HG02852 (cell line): ENCODE measurements at regions not wholly inside any gene's neighbourhood (a gene's known extent, or its start where the extent isn't known, plus 50 kb on each side); places are given as distances from the start of the nearest gene placed in this dataset.
"Not testable (repeated sequence)": the region's sequence is repeated elsewhere in the genome, so short reads cannot be mapped to it uniquely, and the experiment has no call there.

Source experiments
- ATAC-seq: cut with Tn5 transposase; IDR thresholded peaks from one replicate; pipeline ENCODE4 v1.9.1; 2021; ENCODE audit warnings: mild to moderate bottlenecking, moderate library complexity; ENCODE audit not compliant: unreplicated experiment

GRCh38 chr12:73452672-73453469 lies 1084.8 kb upstream of the ATXN7L3B start:
- no peak for ATAC-seq

DNA sequence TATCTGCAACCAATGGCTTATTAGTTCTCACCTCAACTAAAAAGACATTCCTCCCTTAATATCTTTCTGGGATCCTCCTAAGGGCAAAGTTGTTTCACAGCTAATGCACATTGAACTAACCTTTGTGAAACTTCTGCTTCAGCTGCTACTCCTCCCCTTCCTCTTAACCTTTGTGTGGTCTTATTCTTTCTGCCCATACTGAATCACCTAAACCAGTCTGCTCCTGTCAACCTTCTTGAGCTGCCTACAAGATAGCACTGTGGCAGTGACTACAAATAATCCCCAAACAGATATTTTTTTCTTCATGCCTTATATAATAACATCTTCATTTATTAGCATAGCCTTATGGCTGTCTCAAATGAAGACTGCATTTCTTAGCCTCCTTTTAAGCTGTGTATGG lies 1077.4 kb upstream of the ATXN7L3B start:
- no peak for ATAC-seq

DNA sequence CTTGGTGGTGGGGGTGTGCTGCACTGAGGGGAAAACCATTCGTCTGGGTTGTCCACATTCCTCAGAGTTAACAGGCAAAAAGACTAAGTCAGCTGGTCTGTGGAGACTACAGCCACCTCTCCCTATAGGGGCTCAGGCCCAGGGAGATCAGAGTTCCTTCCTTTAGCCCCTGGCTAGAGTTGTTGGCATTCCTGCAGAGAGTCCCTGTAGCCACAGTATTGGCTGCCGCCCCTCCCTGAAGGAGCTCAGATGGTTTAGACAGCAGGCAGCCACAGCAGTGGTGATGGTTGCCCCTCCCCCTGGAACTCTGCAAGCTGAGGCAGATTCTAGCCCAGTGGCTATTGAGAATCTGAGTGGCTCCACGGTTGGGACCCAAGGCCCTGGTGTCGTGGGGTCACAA lies 1072.5 kb upstream of the ATXN7L3B start:
- ATAC-seq = no peak

DNA sequence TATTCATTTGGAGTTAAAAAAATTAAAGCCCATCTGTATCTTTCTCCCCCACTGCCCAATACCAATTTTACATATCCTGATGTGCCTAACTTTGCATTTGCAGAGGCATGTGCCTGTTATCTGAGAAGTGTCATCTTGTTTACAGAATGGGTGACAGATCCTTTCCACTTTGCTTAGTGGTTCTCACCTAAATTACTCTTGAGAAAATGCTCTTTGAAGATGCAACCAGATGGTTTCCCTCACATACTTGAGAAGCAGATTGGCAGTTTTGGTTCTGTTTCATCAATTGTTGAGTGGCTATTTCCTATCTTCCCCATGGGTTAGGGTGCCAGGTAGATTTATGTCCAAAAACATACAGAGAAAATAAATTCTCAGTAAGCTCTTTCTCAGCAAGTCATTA lies 1051.4 kb upstream of the ATXN7L3B start:
- ATAC-seq = no peak

- ATAC-seq = no peak
These were observed 1031.0 kb upstream of the ATXN7L3B start for GRCh38 chr12:73506611-73507010.

GRCh38 chr12:73514672-73515071 lies 1023.0 kb upstream of the ATXN7L3B start:
- no peak for ATAC-seq

- no peak for ATAC-seq
These were observed 1019.8 kb upstream of the ATXN7L3B start for GRCh38 chr12:73517859-73518258.

DNA sequence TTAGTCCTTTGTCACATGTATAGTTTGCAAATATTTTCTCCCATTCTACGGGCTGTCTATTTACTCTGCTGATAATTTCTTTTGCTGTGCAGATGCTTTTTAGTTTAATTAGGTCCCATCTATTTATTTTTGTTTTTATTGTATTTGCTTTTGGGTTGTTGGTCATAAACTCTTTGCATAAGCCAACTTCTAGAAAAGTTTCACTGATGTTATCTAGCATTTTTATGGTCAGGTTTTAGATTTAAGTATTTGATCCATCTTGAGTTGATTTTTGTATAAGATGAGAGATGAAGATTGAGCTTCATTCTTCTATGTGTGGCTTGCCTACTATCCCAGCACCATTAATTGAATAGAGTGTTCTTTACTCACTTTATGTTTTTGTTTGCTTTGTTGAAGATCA lies 1008.4 kb upstream of the ATXN7L3B start:
- no peak for ATAC-seq

- ATAC-seq = no peak
These were observed 1007.7 kb upstream of the ATXN7L3B start for GRCh38 chr12:73529954-73530353.

GRCh38 chr12:73531752-73532151 lies 1005.9 kb upstream of the ATXN7L3B start:
- no peak for ATAC-seq

GRCh38 chr12:73547421-73547820 lies 990.2 kb upstream of the ATXN7L3B start:
- ATAC-seq = no peak

GRCh38 chr12:73585136-73585535 lies 952.5 kb upstream of the ATXN7L3B start:
- ATAC-seq = no peak

GRCh38 chr12:73589220-73589619 lies 948.4 kb upstream of the ATXN7L3B start:
- no peak for ATAC-seq

- ATAC-seq = no peak
These were observed 939.0 kb upstream of the ATXN7L3B start for GRCh38 chr12:73598626-73599025.

DNA sequence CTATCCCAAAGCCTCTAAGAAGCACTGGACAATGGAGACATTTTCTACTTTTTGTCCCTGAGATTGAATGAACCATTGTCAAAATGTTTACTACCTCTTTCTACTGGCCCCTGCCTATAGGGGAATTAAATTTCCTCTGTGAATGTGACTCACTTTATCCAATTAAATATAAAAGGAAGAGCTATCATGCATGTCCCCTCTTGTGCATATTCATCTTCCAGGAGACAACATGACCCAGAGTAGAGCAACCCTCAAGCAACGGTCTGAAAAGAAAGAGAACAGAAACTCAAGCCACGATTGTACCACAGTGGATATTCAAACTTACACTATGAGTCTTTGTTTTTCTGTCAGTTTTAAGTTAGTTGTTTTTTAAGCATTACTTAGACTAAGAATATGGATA lies 938.4 kb upstream of the ATXN7L3B start:
- ATAC-seq = no peak

- not testable (repeated sequence) for ATAC-seq
These were observed 931.7 kb upstream of the ATXN7L3B start for GRCh38 chr12:73605925-73606324.

GRCh38 chr12:73612551-73612950 lies 925.1 kb upstream of the ATXN7L3B start:
- no peak for ATAC-seq

- no peak for ATAC-seq
These were observed 914.2 kb upstream of the ATXN7L3B start for GRCh38 chr12:73623421-73623820.

GRCh38 chr12:73625226-73625625 lies 912.4 kb upstream of the ATXN7L3B start:
- no peak for ATAC-seq

GRCh38 chr12:73629171-73629570 lies 908.5 kb upstream of the ATXN7L3B start:
- ATAC-seq = no peak

DNA sequence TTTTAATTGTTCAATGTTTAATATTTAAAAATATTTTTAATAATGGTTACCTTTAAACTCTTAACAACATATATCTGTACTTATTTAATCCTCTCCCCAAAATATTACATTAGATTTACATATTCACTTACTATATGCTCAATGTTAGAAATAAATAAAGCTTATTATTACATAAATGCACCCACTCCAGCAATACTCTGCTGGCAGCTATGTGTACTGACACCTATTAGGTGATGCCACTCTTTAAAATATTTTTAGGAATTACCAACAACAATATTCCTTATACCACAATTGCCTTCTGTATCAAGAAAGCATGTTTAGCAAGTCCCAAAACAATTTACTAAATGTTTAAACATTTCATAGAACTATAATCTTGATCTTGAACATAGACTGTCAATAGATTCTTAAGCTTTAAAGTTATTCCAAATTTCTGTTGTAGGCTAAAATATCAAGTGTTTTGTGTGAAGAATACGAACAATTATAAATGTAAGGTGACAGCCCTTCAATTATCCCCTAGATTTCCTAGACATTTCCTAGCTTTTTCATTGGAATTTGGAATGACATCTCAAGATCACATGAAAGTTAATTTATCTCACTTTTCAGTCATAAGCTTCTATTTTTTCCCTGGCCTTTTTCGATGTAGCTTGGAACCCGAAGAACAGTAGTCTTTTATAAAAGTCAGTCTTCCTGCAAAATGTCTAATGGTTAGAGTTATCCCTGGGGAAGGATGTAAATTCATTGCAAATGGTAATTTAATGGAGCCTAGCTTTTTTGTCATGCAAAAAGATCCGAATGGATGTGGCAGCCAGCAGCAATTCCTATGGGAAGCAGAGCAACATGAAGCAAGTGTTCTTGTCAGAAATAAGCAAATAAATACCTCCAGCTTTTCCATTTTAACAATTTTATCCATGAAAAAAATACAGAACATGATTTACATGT lies 907.5 kb upstream of the ATXN7L3B start:
- no peak for ATAC-seq

- no peak for ATAC-seq
These were observed 905.4 kb upstream of the ATXN7L3B start for GRCh38 chr12:73632191-73632590.
